ENCODE measurements at regions not wholly inside any gene's neighbourhood (a gene's known extent, or its start where the extent isn't known, plus 50 kb on each side); places are given as distances from the start of the nearest gene placed in this dataset.

- no peak overlapping the region for H3K4ac ChIP-seq (replicated peaks; ENCODE audit: insufficient read length, low read depth, low read length)
- no peak overlapping the region for H2BK120ac ChIP-seq (replicated peaks; ENCODE audit: low read depth, low read length)
- no peaks in the 10 kb centered on the region for H3K79me2 ChIP-seq (ENCODE audit: control insufficient read depth in 1 of 2, insufficient read depth in 2 of 2, low read length in 2 of 2)
- no peak overlapping the region for H2BK20ac ChIP-seq (ENCODE audit: low read length)
- CTCF ChIA-PET (ENCODE audit: partially characterized antibody), result interaction anchor here (0.6 kb wide), 1 partner anchor 188 kb away, joined by 3 read pairs; no protein-coding TSS in a partner anchor
- H3K9me3 ChIP-seq (ENCODE audit: insufficient read depth in 2 of 2, low read depth in 1 of 2, low read length in 1 of 2), result no peaks in the 10 kb centered on the region
- no peak overlapping the region for H3K14ac ChIP-seq (ENCODE audit: insufficient read length)
- no peak overlapping the region for H2AK5ac ChIP-seq (ENCODE audit: low read depth, low read length)
- no peaks in the 10 kb centered on the region for H3K36me3 ChIP-seq (ENCODE audit: control insufficient read depth in 2 of 4, insufficient read depth in 4 of 4, low read length in 3 of 4)
- DNase-seq (ENCODE audit: low read depth in 1 of 2, low spot score in 2 of 2) (no peak), FAIRE-seq (no peak)
- no peak overlapping the region for H3K4me3 ChIP-seq (ENCODE audit: extremely low read depth in 1 of 4, insufficient read depth in 2 of 4, low read depth in 3 of 4, low read length in 4 of 4)
- H4K8ac ChIP-seq (ENCODE audit: extremely low read depth, insufficient read depth, low read length), result no peak overlapping the region
- no peak overlapping the region for H3K9ac ChIP-seq (replicated peaks in 1 of 4; ENCODE audit: extremely low read depth in 1 of 4, low read depth in 3 of 4, low read length in 3 of 4)
- no peak overlapping the region for H3K27ac ChIP-seq (ENCODE audit: low read depth, low read length)
- H3K4me1 ChIP-seq (replicated peaks in 1 of 4; ENCODE audit: control insufficient read depth in 3 of 4, insufficient read depth in 4 of 4, low read length in 3 of 4), result no peaks in the 10 kb centered on the region
- no peak overlapping the region for H2BK15ac ChIP-seq (ENCODE audit: low read length)
- H3K4me2 ChIP-seq (ENCODE audit: insufficient read depth in 1 of 2, low read depth in 2 of 2, low read length in 2 of 2), result no peak overlapping the region
- no peaks in the 10 kb centered on the region for H3K27me3 ChIP-seq (replicated peaks in 1 of 4; ENCODE audit: control insufficient read depth in 3 of 4, extremely low read depth in 1 of 4, insufficient read depth in 3 of 4, low read length in 3 of 4)
- no peak overlapping the region for H3K23ac ChIP-seq (ENCODE audit: insufficient read length)
- H2BK12ac ChIP-seq (ENCODE audit: low read depth, low read length), result no peak overlapping the region
- no peak overlapping the region for H2BK5ac ChIP-seq (ENCODE audit: low read depth, low read length)
- no peaks in the 10 kb centered on the region for H3K79me1 ChIP-seq (ENCODE audit: low read depth, low read length)
- H3K56ac ChIP-seq (replicated peaks; ENCODE audit: insufficient read length, low read depth, low read length), result no peak overlapping the region
- 46% methylated on average over 2 of the region's 2 CpGs; no CpG with 5 or more reads in 1 of the 2 experiments for WGBS, 2 experiments (ENCODE audit: extremely low coverage in 1 of 2, insufficient coverage in 1 of 2, insufficient read length in 1 of 2, insufficient replicate concordance in 2 of 2, low coverage in 1 of 2, low lambda C conversion rate in 2 of 2, missing lambda C conversion rate in 1 of 2)
- H4K91ac ChIP-seq (replicated peaks; ENCODE audit: insufficient read length, low read length), result no peak overlapping the region
- no peak overlapping the region for H2AFZ ChIP-seq (ENCODE audit: low read length)
- H4K20me1 ChIP-seq (replicated peaks in 1 of 2; ENCODE audit: control insufficient read depth in 1 of 2, insufficient read depth in 2 of 2, low read length in 2 of 2), result no peaks in the 10 kb centered on the region
- H4K5ac ChIP-seq (ENCODE audit: insufficient read length, low read depth, low read length), result no peak overlapping the region
- no peaks in the 10 kb centered on the region for H3K23me2 ChIP-seq (ENCODE audit: low read depth, low read length)
- POLR2A ChIA-PET (ENCODE audit: partially characterized antibody), result no interaction called here
- H3K18ac ChIP-seq (ENCODE audit: extremely low read depth, low read length), result no peak overlapping the region
- TF ChIP-seq CBX5 (IDR thresholded peaks at IDR 0.05; ENCODE audit: low read depth, low read length) (no peak), HDAC6 (IDR thresholded peaks at IDR 0.05; ENCODE audit: low read depth, low read length) (no peak), GABPA (IDR thresholded peaks at IDR 0.05; ENCODE audit: borderline replicate concordance, insufficient read depth, low read length) (no peak), CREB1 (IDR thresholded peaks at IDR 0.05) (no peak), SIRT6 (IDR thresholded peaks at IDR 0.05; ENCODE audit: low read length) (no peak), RBBP5 (IDR thresholded peaks at IDR 0.05; ENCODE audit: borderline replicate concordance, low read depth, low read length) (no peak), TAF1 (IDR thresholded peaks at IDR 0.05; ENCODE audit: low read depth, low read length) (no peak), TEAD4 (IDR thresholded peaks at IDR 0.05; ENCODE audit: low read depth, low read length) (no peak)
Observed at GRCh38 chr9:30584559-30584958, 1799.9 kb upstream of the ACO1 start.
